IPS DF 19.7 (cell line): ENCODE measurements at regions not wholly inside any gene's neighbourhood (a gene's known extent, or its start where the extent isn't known, plus 50 kb on each side); places are given as distances from the start of the nearest gene placed in this dataset.
"Not testable (repeated sequence)": the region's sequence is repeated elsewhere in the genome, so short reads cannot be mapped to it uniquely, and the experiment has no call there.

Source experiments
- DNase-seq: peaks from one replicate; pipeline ENCODE4 v3.0.0-alpha.2; 2013; ENCODE audit warnings: low read depth, low spot score

DNA sequence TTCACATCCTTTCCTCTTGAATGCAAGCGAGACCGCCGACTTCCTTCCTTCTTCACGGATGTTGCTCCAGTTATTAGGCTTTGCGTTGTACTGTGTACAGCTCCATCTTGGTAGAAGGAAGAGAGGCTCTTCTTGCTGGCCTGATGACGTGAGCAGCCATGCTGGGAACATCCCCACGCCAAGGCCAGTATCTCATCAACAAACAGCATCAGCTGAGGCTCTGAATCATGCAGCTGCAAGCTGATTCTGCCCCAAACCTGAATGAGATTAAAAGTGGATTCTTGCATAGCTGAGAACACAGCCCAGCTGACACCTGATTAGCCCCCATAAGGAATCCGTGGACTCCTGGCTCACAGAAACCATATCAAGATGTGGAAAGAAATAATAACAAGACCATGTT lies 809.6 kb downstream of the EFNB2 start:
- no peak for DNase-seq

DNA sequence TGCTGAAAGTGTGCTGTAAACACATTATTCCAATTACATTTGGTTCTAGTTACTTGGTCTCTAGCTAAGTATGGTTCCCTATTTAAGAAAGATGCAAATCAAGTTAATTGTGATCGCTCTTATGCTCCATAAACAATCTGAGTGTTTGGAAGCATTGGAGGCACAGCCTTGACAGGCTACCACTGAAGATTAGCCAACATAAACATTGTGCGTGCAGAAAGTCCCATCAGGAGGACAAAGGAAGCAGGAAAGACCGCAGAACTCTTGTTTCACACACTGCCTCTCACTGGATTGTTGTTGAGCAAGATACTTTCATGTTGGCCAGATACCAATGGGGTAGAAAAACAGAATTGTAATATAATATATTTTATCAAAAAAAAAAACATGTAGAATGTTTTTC lies 814.4 kb downstream of the EFNB2 start:
- DNase-seq: no peak

DNA sequence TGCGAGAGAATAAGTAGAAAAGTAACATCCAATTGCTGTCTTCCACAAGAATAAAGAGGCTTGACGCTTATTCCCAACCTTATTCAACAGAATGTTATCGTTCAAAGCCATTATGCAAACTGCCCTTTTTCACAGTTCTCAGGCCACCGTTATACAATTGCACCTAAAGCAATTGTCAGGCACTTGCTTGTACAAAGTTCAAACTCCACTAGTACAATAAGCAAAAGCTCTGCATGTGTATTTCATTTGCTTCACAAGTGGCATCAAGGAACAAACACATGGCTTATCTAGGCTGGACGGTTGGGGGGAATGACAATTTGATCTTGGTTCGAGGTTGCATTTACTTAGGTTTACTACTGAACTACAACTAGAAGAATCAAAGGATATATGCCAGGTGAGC lies 815.6 kb downstream of the EFNB2 start:
- no peak for DNase-seq

DNA sequence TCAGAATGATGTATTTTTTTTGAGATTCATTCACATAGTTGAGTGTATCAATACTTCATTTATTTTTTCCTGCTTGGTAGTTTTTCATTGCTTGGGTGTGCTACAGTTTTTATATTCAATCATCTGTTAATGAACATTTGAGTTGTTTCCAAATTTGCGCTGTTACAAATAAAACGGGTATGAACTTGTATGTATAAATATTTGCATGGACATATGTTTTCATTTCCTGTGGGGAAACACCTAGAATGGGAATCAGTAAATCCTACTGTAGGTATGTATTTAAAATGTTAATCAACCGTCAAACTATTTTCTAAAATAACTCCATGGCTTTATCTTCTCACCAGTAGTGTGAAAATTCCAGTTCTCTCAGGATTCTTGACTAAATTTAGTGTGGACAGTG lies 826.3 kb downstream of the EFNB2 start:
- DNase-seq: no peak

DNA sequence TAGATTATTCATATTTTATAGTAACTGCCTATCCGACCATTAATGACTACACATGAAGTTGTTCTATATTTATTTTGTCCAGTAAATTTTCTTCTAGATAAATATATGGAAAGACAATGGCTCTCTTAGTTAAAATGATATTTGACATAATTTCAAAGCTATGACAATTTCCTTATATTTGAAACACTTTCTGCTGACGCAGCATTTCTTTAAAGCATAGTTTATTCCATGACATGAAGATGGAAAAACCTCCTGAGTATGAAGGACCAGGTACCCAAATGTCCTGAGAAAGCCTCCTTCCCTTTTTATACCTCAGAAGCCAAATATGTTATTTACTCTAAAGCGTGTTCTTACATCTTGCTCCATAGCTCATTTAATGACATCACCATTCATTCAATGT lies 831.6 kb downstream of the EFNB2 start:
- DNase-seq: no peak

DNA sequence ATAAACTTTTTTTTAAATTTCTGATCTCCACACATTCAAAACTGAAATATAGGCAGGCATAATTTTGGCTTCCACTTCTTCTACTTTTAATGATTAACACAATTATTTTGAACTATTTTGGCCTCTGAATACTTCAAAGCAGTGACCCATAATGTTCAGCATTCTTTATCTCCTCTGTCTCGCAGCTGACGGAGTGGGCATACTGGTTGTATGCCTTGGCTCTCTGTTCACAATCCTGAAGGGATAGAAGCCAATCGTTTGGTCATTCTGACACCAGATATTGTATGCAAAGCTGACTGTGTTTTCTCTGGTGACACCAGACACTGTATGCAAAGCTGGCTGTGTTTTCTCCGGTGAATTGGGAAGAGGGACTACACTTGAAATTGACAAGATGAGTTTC lies 833.0 kb downstream of the EFNB2 start:
- DNase-seq: no peak

DNA sequence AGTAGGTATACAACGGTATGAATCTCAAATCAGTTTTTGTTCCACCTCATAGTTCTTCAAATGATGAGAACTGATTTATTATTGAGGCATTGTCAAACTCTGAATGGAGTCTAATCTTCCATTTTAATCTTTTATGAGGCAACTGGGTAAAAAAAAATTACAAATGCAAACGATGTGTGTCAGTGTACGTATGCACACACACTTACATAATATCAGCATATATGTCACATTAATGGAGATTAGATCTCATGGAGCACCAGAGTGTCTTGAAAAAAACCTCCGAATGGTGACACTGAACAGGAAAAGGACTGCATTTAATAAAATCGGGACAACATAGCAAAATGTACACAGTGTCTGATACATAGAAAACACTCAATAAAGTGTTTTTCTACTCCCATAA lies 842.7 kb downstream of the EFNB2 start:
- DNase-seq: no peak

DNA sequence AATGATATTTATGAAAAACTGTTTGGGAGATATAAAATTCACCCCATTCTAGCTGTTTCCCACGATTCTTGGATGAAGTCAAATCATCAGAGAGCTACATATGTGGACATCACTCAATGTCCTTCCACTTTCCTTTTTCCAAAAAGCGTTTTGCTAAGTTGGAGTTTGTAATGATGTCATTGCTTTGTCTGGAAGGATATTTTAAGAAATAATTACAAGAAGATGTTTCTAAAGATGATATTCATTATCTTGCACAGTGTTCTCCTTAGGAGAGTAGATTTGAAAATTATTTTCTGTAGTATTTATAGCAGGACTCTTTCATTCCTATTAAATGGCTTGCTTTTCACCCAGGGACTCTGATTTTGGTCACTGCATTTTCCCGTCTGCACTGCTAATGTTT lies 851.2 kb downstream of the EFNB2 start:
- no peak for DNase-seq

DNA sequence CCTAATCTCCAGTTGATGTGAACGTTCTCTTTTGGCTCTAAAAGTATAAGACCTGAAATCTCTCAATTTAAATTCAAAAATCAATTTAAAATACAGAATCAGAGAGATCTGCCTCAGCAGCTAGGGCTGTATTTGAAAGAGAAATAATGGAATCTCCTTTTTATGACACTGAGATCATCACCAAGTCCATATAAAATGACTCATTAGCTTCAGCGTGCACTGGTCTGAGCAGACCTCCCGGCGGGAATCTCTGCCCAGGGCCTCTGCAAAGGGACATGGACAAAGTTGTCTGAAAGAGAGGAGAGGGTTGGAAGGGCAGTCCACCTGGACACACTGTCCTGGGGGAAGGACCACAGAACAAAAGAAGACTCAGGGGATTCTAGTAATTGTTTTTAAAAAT lies 855.6 kb downstream of the EFNB2 start:
- DNase-seq: no peak

DNA sequence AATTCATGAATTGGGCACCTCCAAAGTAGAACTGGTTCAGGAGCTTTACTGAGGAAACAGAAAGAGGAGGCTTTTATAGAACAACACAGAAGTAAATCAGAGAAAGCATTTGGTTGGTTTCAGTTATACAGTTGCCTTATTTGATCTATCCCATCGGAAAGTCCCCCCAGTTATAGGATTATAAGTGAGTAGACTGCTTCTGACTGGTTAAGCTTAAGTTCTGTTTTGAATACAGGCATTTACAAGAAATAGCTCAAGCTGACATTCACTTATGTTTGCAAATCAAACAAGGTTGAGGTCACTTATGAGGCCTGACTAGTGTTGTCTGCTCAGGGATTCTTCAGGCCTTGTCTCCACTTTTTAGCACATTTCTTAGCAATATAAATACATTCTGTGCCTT lies 857.4 kb downstream of the EFNB2 start:
- DNase-seq: no peak

DNA sequence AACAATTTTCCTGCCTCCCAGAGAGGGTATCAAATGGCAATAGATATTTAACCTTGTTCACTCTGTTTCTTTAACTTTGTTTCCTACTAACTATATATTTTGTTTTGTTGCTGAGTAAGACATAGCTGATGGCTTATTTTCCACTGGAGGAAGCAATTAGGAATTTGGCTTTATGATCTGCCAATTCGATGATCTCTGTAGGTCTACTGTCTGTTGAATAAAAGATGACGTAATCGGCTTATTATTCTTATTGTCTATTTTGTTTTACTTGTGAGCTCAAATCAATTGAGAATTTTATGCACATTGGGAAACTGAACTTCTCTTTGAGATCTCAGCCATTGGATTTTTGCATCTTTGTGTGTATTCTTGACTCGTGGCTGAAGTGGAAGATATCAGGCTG lies 862.6 kb downstream of the EFNB2 start:
- DNase-seq: no peak

DNA sequence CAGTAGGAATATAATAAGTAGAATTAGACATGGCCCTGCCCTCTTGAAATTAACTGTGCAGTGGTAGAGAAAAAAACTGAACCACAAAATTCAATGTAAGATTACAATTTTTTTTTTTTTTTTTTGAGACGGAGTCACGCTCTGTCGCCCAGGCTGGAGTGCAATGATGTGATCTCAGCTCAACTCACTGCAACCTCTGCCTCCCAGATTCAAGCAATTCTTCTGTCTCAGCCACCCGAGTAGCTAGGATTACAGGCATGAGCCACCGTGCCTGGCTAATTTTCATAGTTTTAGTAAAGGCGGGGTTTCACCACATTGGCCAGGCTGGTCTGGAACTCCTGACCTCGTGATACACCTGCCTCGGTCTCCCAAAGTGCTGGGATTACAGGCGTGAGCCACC lies 864.3 kb downstream of the EFNB2 start:
- DNase-seq: not testable (repeated sequence)

DNA sequence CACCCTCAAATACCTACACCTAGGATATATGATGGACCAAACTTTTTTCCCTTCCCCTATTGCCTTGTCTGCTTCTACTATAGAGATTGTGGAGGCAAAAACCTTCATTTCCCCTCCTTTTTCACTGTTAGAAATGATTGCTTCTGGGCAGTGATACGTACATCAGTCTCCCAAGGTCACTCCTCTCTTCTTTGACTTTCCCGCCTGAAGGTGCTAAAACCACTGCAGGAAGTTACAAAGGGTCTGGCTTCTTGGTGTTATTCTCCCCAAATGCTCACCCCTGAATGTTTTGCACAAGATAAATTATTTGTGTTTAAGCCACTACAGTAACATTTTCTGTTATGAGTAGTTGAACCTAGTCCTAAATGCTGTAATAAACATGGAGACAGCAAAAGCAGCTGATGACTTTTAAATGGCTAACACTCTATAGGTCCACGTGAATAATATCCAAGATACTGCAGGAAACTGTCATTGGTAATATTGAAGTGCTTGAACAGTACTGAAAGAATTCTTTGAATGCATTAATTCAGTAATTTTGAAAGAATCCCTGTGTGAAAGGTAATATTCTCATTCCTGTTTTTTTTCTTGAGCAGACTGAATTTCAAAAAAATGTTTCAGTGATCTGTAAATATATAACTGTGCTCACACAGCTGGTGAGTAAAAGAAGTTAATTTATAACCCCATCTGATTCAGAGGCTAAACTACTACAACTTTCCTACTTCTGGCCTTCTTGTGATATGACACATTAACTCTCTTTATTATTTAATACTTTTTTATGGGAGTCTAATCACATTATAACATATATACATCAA lies 865.1 kb downstream of the EFNB2 start:
- no peak for DNase-seq

DNA sequence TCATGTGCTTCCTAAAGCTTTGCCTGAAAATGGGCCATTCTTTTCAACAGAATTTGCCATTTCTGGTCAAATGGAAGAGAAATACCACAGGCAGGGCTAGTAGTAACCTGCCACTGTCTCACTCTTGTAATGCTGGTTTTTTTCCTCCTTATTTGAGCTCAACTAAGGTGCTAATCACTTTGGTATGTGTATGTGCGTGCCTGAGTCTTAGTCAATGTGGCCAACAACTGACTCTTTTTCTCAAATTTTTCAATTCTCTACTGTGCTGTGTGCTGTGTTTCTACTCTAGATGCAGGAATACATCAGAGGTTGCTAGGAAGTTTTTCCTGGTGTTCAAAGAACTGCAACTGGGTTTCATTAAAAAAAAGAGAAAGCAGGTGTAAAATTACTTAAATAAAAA lies 870.2 kb downstream of the EFNB2 start:
- DNase-seq: no peak

DNA sequence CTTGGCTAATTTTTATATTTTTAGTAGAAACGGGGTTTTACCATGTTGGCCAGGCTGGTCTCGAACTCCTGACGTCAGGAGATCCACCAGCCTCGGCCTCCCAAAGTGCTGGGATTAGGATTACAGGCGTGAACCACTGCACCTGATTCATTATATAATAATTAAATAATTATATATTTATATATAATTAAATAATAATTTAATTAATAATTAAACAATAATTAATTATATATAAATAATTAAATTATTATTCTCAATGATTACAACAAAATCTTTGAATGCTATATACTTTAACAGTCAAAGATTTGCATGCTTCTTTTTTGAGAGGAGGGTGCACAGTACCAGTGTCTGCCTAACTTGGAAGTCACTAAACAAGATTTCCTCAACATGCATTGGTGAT lies 872.3 kb downstream of the EFNB2 start:
- no peak for DNase-seq

DNA sequence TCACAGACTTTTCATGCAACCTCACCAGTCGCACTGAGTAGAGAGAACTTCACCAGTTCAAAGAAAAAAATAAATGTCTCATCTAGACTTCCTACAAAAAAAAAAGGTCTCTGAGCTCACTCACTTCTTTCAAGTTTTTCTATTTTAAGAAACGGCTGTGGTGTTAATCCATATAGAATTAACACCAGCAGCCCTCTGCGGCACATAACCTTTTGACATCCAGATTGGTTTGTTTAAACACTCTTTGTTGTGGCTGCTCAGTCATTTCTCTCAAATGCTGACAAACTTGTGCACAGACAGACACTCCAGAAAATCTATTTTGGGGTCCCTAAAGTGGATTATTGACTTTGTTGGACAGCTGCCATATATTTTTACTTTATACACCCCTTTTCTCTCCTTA lies 874.9 kb downstream of the EFNB2 start:
- DNase-seq: no peak

DNA sequence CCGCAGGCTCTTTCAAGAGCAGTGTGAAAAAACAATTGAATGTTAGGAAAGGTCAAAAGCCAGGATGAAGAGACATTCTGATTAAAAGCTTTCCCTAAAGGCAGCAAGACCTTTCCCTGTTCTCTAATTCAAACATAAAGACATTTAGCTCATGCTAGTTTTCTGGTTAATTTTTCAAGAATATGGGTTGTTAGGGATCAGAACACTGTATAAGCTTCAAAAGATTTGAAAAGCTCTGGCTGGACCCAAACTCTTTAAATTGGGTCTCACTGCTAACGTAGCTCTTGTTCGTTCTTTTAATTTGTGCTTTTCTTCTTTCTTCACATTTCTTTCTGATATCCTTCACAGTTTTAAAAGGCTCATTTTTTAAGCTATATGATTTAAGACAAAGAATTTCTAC lies 877.0 kb downstream of the EFNB2 start:
- DNase-seq: no peak

DNA sequence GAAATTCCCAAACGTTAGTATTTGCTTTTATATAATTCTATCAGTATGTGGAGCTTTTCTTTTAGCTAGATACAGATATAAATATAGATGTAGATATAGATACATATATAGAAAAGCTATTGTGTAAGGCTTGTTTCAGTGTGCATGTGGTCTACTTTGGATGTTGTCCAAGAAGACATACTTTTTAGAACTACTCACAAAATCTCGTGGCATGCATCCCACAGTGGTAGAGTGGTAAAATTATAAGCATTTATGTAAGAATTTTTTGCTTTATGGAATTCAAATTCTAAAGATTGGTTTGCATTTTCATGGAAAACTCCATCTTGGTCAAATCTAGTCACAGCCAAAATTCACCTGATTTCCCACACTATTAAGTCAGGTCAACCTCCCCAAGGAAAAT lies 880.4 kb downstream of the EFNB2 start:
- no peak for DNase-seq

DNA sequence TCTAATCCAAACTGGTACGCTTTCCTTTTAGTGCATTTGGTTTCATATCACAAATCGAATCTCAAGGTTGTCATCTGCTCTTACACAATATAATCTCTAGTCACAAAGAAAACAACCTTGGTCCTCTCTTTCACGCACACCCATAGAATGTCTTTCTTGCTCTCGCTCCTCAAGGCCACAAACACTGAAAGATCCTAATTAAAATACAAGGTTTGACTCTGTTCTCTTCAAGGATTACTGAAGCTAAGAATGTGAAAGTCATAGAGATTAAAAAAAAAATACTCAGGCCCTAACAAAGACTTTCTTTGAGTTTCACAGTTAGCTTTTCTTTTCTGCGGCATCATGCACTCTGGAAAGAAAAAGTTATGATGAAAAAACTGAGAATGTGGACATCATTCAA lies 891.5 kb downstream of the EFNB2 start:
- no peak for DNase-seq

DNA sequence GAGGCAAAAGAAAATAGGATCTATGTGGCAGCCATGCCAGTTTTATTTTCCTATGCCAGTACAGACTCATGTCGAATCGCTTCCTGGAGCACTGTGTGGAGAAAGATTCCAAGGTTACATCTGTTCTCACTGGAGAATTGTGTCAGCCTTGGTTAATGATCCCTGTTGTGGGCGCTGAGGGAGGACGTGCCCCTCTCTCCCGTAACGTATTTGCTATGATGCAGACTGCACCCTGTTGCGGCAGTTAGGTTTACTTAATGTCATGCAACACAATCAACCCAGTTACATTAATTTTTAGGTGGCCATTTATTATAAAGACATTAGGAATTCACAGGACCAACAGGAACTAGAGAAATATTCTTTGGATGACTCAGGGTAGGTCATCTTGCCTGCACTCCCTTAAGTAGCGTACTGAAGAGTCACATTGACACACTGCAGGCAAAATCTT lies 892.9 kb downstream of the EFNB2 start:
- no peak for DNase-seq

DNA sequence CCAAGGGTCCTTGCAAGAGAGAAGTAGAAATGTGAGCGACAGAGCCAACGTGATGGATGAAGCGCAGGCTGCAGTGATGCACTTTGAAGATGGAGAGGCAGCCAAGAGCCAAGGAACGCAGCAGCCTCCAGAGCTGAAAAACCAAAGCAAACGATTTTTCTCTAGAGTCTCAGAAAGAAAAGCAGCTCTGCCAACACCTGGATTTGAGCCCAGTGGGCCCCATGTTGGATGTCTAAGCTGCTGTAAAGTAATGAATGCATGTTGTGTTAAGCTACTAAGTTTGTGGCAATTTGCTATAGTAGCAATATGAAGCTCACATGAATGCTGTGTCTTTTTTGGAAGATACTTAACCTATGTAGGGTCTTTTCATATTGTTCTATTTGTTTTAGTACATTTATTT lies 894.3 kb downstream of the EFNB2 start:
- no peak for DNase-seq

DNA sequence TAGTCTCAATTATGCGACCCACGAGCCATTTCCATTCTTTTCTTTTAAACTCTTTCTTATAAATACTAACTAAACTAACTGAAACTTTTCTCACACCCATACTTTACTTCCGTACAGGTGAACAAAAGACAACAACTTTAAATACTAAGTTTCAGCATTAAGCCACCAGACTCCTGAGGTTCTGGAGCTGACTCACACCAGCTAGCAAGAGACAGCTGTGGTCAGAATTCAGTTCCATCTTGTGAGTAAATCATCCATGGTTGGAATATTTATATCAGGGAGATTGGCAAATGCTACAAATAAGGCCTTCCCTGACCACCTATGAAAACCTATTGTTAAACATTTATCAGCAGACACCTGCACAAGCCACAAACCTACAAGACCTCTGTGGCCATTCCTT lies 897.0 kb downstream of the EFNB2 start:
- no peak for DNase-seq

DNA sequence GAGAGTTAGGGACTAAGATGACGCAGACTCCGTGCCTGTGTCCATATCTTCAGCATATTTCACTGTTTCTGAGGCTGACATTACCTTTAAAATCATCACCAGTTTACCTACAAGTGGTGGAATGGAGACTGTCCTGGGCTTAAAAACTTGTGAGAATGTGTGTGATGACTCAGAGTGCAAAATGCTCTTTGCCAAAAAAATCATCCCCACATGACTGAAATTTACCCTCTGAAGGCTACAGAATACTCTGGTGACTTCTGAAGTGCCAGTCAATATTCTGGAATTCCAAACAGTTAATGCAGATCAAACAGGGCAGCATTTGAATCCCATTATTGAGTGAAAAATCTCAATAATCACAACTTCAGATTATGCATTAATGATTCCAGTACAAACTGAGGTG lies 901.4 kb downstream of the EFNB2 start:
- DNase-seq: no peak

DNA sequence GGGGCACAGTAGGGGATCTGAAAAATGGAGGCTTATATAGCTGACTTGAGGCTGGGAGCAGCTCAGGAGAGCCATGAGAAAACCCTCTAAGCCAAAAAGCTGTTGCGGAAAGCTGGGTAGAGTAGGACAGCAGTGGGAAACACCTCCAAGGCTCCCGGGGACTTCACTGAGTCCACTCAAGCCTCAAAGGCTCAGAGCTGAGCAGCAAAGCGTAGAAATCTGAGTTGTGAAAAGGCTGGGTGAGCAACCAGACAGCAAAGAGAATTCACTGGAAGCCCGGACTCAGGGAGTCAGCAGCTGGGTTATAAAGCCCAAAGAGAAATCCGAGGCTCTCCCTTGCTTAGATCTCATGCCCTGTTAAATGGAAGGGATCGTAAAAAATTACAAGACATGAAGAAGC lies 905.0 kb downstream of the EFNB2 start:
- DNase-seq: no peak
